HG03095 (cell line): ENCODE measurements at regions not wholly inside any gene's neighbourhood (a gene's known extent, or its start where the extent isn't known, plus 50 kb on each side); places are given as distances from the start of the nearest gene placed in this dataset.
A peak's percentile ranks its signal among the peaks of the same experiment; 100 is the strongest.
"Not testable (repeated sequence)": the region's sequence is repeated elsewhere in the genome, so short reads cannot be mapped to it uniquely, and the experiment has no call there.

Experiments used
- ATAC-seq: cut with Tn5 transposase; IDR thresholded peaks from one replicate; pipeline ENCODE4 v1.9.1; 2021; ENCODE audit warnings: moderate library complexity; ENCODE audit not compliant: unreplicated experiment

GRCh38 chr6:150681578-150682395 is 82.1 kb downstream of the PLEKHG1 start:
- no peak for ATAC-seq

GRCh38 chr6:150683320-150683719 is 83.6 kb downstream of the PLEKHG1 start:
- ATAC-seq: no peak

GRCh38 chr6:150684161-150684560 is 84.5 kb downstream of the PLEKHG1 start:
- no peak for ATAC-seq

- ATAC-seq: no peak
Observed at GRCh38 chr6:150684714-150685459, 85.2 kb downstream of the PLEKHG1 start.

GRCh38 chr6:150685860-150686259 is 86.2 kb downstream of the PLEKHG1 start:
- peak; percentile 57 for ATAC-seq

- no peak for ATAC-seq
Observed at GRCh38 chr6:150686566-150686965, 86.9 kb downstream of the PLEKHG1 start.

GRCh38 chr6:150687508-150687907 is 87.8 kb downstream of the PLEKHG1 start:
- ATAC-seq: no peak

GRCh38 chr6:150689900-150690590 is 90.4 kb downstream of the PLEKHG1 start:
- ATAC-seq: no peak

GRCh38 chr6:150690681-150691080 is 91.0 kb downstream of the PLEKHG1 start:
- ATAC-seq: no peak

- no peak for ATAC-seq
Observed at GRCh38 chr6:150691463-150691862, 91.8 kb downstream of the PLEKHG1 start.

- peak; percentile 77 for ATAC-seq
Observed at GRCh38 chr6:150692604-150693003, 92.9 kb downstream of the PLEKHG1 start.

GRCh38 chr6:150694889-150695288 is 95.2 kb downstream of the PLEKHG1 start:
- ATAC-seq: no peak

GRCh38 chr6:150695652-150696051 is 96.0 kb downstream of the PLEKHG1 start:
- ATAC-seq: no peak

GRCh38 chr6:150696190-150696589 is 96.5 kb downstream of the PLEKHG1 start:
- no peak for ATAC-seq

- ATAC-seq: not testable (repeated sequence)
Observed at GRCh38 chr6:150696918-150697317, 97.2 kb downstream of the PLEKHG1 start.

- no peak for ATAC-seq
Observed at GRCh38 chr6:150697515-150697914, 97.8 kb downstream of the PLEKHG1 start.

- no peak for ATAC-seq
Observed at GRCh38 chr6:150698391-150698790, 98.7 kb downstream of the PLEKHG1 start.

GRCh38 chr6:150702675-150703074 is 103.0 kb downstream of the PLEKHG1 start:
- ATAC-seq: no peak

GRCh38 chr6:150704447-150705192 is 104.9 kb downstream of the PLEKHG1 start:
- no peak for ATAC-seq

- ATAC-seq: no peak
Observed at GRCh38 chr6:150705392-150705791, 105.7 kb downstream of the PLEKHG1 start.

GRCh38 chr6:150710236-150710635 is 110.6 kb downstream of the PLEKHG1 start:
- ATAC-seq: no peak
